Right lobe of liver (tissue), 4 donors: ENCODE measurements at regions not wholly inside any gene's neighbourhood (a gene's known extent, or its start where the extent isn't known, plus 50 kb on each side); places are given as distances from the start of the nearest gene placed in this dataset.

ENCODE experiments used
- POLR2A ChIP-seq: fragments of 450-650 bp; IDR thresholded peaks from one replicate; pipeline ENCODE4 v1.6.1; 2017; ENCODE audit warnings: antibody characterized with exemption, mild to moderate bottlenecking
- TF ChIP-seq, protein P1 (sequence below), 4 donors: fragments of 200-600 bp in 3 of 4; fragments of 450-650 bp in 1 of 4; IDR thresholded peaks; one replicate each; pipeline versions ENCODE4 v1.5.1 to v1.8.0; 2016 to 2022; ENCODE audit warnings: antibody characterized with exemption in 4 of 4, mild to moderate bottlenecking in 2 of 4
- donor health status: DM: no; HTN: no; CAD: no.
- donor health status: DM: no; HTN: no; CAD: no.
- donor health status: DM: no; HTN: yes; CAD: no.

DNA sequence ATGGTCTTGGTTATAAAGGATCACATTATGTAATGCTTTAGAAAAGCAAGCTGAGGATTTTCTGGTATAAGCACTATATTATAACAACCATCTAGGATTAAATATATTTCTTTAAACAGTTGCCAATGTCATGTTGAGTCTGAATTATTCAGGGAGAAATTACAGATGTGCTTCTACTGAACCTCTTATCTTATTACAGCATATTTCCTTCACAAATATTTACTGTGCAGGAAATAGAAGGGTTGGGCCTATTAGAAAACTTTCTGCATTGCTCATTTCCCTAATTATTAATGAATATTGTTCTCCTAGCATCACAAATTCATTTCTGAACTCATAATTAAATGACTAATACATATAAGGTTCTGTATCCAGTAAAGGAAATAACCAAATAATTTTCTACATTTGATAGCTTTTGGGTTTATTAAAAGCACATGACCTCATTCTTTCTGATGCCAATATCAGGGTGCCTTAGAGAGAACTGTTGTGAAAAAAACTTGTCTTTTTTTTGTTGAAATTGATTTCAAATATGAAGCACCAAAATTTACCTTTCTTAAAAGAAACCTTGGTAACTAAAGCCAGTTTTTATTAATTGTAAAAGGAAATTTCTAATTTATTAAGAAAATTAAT, 476.8 kb upstream of the PTGER4 start:
- TF ChIP-seq, protein P1, sequence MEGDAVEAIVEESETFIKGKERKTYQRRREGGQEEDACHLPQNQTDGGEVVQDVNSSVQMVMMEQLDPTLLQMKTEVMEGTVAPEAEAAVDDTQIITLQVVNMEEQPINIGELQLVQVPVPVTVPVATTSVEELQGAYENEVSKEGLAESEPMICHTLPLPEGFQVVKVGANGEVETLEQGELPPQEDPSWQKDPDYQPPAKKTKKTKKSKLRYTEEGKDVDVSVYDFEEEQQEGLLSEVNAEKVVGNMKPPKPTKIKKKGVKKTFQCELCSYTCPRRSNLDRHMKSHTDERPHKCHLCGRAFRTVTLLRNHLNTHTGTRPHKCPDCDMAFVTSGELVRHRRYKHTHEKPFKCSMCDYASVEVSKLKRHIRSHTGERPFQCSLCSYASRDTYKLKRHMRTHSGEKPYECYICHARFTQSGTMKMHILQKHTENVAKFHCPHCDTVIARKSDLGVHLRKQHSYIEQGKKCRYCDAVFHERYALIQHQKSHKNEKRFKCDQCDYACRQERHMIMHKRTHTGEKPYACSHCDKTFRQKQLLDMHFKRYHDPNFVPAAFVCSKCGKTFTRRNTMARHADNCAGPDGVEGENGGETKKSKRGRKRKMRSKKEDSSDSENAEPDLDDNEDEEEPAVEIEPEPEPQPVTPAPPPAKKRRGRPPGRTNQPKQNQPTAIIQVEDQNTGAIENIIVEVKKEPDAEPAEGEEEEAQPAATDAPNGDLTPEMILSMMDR (IDR thresholded peaks at IDR 0.05) = no peak
- TF ChIP-seq POLR2A = no peak
